ENCODE measurements at regions not wholly inside any gene's neighbourhood (a gene's known extent, or its start where the extent isn't known, plus 50 kb on each side); places are given as distances from the start of the nearest gene placed in this dataset.
"Not testable (repeated sequence)": the region's sequence is repeated elsewhere in the genome, so short reads cannot be mapped to it uniquely, and the experiment has no call there.

- no peak for DNase-seq
- Mint-ChIP-seq H3K27ac (no peak overlapping the region), H3K4me3 (no peak overlapping the region), H3K36me3 (no peaks in the 10 kb centered on the region), H3K9me3 (peaks cover 0 to 11% (median 5%) of the 10 kb centered on the region in 6 donors), H3K27me3 (ENCODE audit: low read depth in 3 of 3) (no peaks in the 10 kb centered on the region), H3K4me1 (no peaks in the 10 kb centered on the region)
Measured at GRCh38 chr6:101150226-101150625, 243.3 kb upstream of the GRIK2 start.

- not testable (repeated sequence) for H3K36me3 Mint-ChIP-seq; H3K27ac Mint-ChIP-seq; DNase-seq; H3K4me1 Mint-ChIP-seq; H3K27me3 Mint-ChIP-seq (ENCODE audit: low read depth in 3 of 3); H3K4me3 Mint-ChIP-seq
- peaks cover 4 to 22% (median 9%) of the 10 kb centered on the region in 6 donors for H3K9me3 Mint-ChIP-seq
Measured at GRCh38 chr6:101157638-101158037, 235.9 kb upstream of the GRIK2 start.

GRCh38 chr6:101163611-101164010 lies 229.9 kb upstream of the GRIK2 start:
- no peak for DNase-seq
- no peaks in the 10 kb centered on the region for H3K36me3 Mint-ChIP-seq
- H3K4me3 Mint-ChIP-seq: no peak overlapping the region
- no peaks in the 10 kb centered on the region for H3K27me3 Mint-ChIP-seq (ENCODE audit: low read depth in 3 of 3)
- H3K27ac Mint-ChIP-seq: no peak overlapping the region
- no peaks in the 10 kb centered on the region for H3K4me1 Mint-ChIP-seq
- H3K9me3 Mint-ChIP-seq: peaks cover 9 to 34% (median 22%) of the 10 kb centered on the region in 6 donors

- H3K27ac Mint-ChIP-seq: no peak overlapping the region
- no peaks in the 10 kb centered on the region for H3K36me3 Mint-ChIP-seq
- H3K27me3 Mint-ChIP-seq (ENCODE audit: low read depth in 3 of 3): peaks cover 0 to 3% (median 0%) of the 10 kb centered on the region in 3 donors
- no peak overlapping the region for H3K4me3 Mint-ChIP-seq
- H3K4me1 Mint-ChIP-seq: no peaks in the 10 kb centered on the region
- H3K9me3 Mint-ChIP-seq: peaks cover 18 to 58% (median 32%) of the 10 kb centered on the region in 6 donors
- DNase-seq: no peak
Measured at GRCh38 chr6:101167638-101168037, 225.9 kb upstream of the GRIK2 start.

GRCh38 chr6:101171049-101171448 lies 222.5 kb upstream of the GRIK2 start:
- H3K4me1 Mint-ChIP-seq; H3K36me3 Mint-ChIP-seq; H3K27ac Mint-ChIP-seq; H3K4me3 Mint-ChIP-seq; DNase-seq; H3K27me3 Mint-ChIP-seq (ENCODE audit: low read depth in 3 of 3): not testable (repeated sequence)
- peaks cover 14 to 63% (median 30%) of the 10 kb centered on the region in 6 donors for H3K9me3 Mint-ChIP-seq

GRCh38 chr6:101178748-101179147 lies 214.8 kb upstream of the GRIK2 start:
- H3K27me3 Mint-ChIP-seq (ENCODE audit: low read depth in 3 of 3): no peaks in the 10 kb centered on the region
- H3K36me3 Mint-ChIP-seq: no peaks in the 10 kb centered on the region
- DNase-seq: no peak
- no peaks in the 10 kb centered on the region for H3K4me1 Mint-ChIP-seq
- no peak overlapping the region for H3K4me3 Mint-ChIP-seq
- peaks cover 6 to 18% (median 14%) of the 10 kb centered on the region in 6 donors for H3K9me3 Mint-ChIP-seq
- H3K27ac Mint-ChIP-seq: no peak overlapping the region

- Mint-ChIP-seq H3K9me3 (peaks cover 6 to 19% (median 13%) of the 10 kb centered on the region in 6 donors), H3K4me3 (no peak overlapping the region), H3K27me3 (ENCODE audit: low read depth in 3 of 3) (no peaks in the 10 kb centered on the region), H3K4me1 (no peaks in the 10 kb centered on the region), H3K36me3 (no peaks in the 10 kb centered on the region), H3K27ac (no peak overlapping the region)
- DNase-seq: no peak
Measured at GRCh38 chr6:101181006-101181405, 212.5 kb upstream of the GRIK2 start.

GRCh38 chr6:101188285-101188798 lies 205.2 kb upstream of the GRIK2 start:
- not testable (repeated sequence) for H3K27me3 Mint-ChIP-seq (ENCODE audit: low read depth in 3 of 3); DNase-seq; H3K36me3 Mint-ChIP-seq; H3K4me1 Mint-ChIP-seq; H3K27ac Mint-ChIP-seq; H3K4me3 Mint-ChIP-seq
- peaks cover 11 to 25% (median 19%) of the 10 kb centered on the region in 6 donors for H3K9me3 Mint-ChIP-seq

- H3K4me1 Mint-ChIP-seq: no peaks in the 10 kb centered on the region
- peaks cover 0 to 1% (median 0%) of the 10 kb centered on the region in 3 donors for H3K27me3 Mint-ChIP-seq (ENCODE audit: low read depth in 3 of 3)
Measured at GRCh38 chr6:101195588-101195987, 197.9 kb upstream of the GRIK2 start.

GRCh38 chr6:101199441-101199840 lies 194.1 kb upstream of the GRIK2 start:
- H3K27ac Mint-ChIP-seq: no peak overlapping the region
- H3K4me3 Mint-ChIP-seq: no peak overlapping the region
- H3K4me1 Mint-ChIP-seq: no peaks in the 10 kb centered on the region
- H3K9me3 Mint-ChIP-seq: peaks cover 0 to 32% (median 5%) of the 10 kb centered on the region in 6 donors
- H3K27me3 Mint-ChIP-seq (ENCODE audit: low read depth in 3 of 3): peaks cover 0 to 1% (median 0%) of the 10 kb centered on the region in 3 donors
- DNase-seq: no peak
- no peaks in the 10 kb centered on the region for H3K36me3 Mint-ChIP-seq

More at GRCh38 chr6:101195588-101195987, 197.9 kb upstream of the GRIK2 start:
- no peak for DNase-seq
- H3K4me3 Mint-ChIP-seq: no peak overlapping the region
- no peak overlapping the region for H3K27ac Mint-ChIP-seq
- no peaks in the 10 kb centered on the region for H3K36me3 Mint-ChIP-seq
- peaks cover 0 to 22% (median 12%) of the 10 kb centered on the region in 6 donors for H3K9me3 Mint-ChIP-seq

GRCh38 chr6:101202867-101203374 lies 190.6 kb upstream of the GRIK2 start:
- DNase-seq: no peak
- no peaks in the 10 kb centered on the region for H3K36me3 Mint-ChIP-seq
- no peak overlapping the region for H3K4me3 Mint-ChIP-seq
- H3K27ac Mint-ChIP-seq: no peak overlapping the region
- no peaks in the 10 kb centered on the region for H3K4me1 Mint-ChIP-seq
- H3K9me3 Mint-ChIP-seq: peaks cover 0 to 39% (median 3%) of the 10 kb centered on the region in 6 donors
- H3K27me3 Mint-ChIP-seq (ENCODE audit: low read depth in 3 of 3): peaks cover 0 to 4% (median 0%) of the 10 kb centered on the region in 3 donors

- peaks cover 0 to 35% (median 1%) of the 10 kb centered on the region in 6 donors for H3K9me3 Mint-ChIP-seq
- H3K4me1 Mint-ChIP-seq: no peaks in the 10 kb centered on the region
- no peak overlapping the region for H3K4me3 Mint-ChIP-seq
- DNase-seq: no peak
- no peak overlapping the region for H3K27ac Mint-ChIP-seq
- H3K36me3 Mint-ChIP-seq: no peaks in the 10 kb centered on the region
- H3K27me3 Mint-ChIP-seq (ENCODE audit: low read depth in 3 of 3): peaks cover 0 to 4% (median 0%) of the 10 kb centered on the region in 3 donors
Measured at GRCh38 chr6:101203664-101204063, 189.8 kb upstream of the GRIK2 start.

- peaks cover 0 to 30% (median 5%) of the 10 kb centered on the region in 6 donors for H3K9me3 Mint-ChIP-seq
- H3K4me3 Mint-ChIP-seq: no peak overlapping the region
- peaks cover 0 to 4% (median 0%) of the 10 kb centered on the region in 3 donors for H3K27me3 Mint-ChIP-seq (ENCODE audit: low read depth in 3 of 3)
- DNase-seq: no peak
- no peak overlapping the region for H3K27ac Mint-ChIP-seq
- no peaks in the 10 kb centered on the region for H3K4me1 Mint-ChIP-seq
- no peaks in the 10 kb centered on the region for H3K36me3 Mint-ChIP-seq
Measured at GRCh38 chr6:101208152-101208551, 185.4 kb upstream of the GRIK2 start.

GRCh38 chr6:101212640-101213039 lies 180.9 kb upstream of the GRIK2 start:
- Mint-ChIP-seq H3K9me3 (peaks cover 0 to 16% (median 4%) of the 10 kb centered on the region in 6 donors), H3K36me3 (no peaks in the 10 kb centered on the region), H3K27me3 (ENCODE audit: low read depth in 3 of 3) (no peaks in the 10 kb centered on the region)

GRCh38 chr6:101222007-101222406 lies 171.5 kb upstream of the GRIK2 start:
- no peak overlapping the region for H3K27ac Mint-ChIP-seq
- no peak for DNase-seq

More at GRCh38 chr6:101212640-101213039, 180.9 kb upstream of the GRIK2 start:
- Mint-ChIP-seq H3K27ac (no peak overlapping the region), H3K4me1 (no peaks in the 10 kb centered on the region), H3K4me3 (no peak overlapping the region)
- no peak for DNase-seq

More at GRCh38 chr6:101222007-101222406, 171.5 kb upstream of the GRIK2 start:
- peaks cover 11 to 24% (median 16%) of the 10 kb centered on the region in 6 donors for H3K9me3 Mint-ChIP-seq
- H3K27me3 Mint-ChIP-seq (ENCODE audit: low read depth in 3 of 3): peaks cover 0 to 2% (median 0%) of the 10 kb centered on the region in 3 donors
- no peak overlapping the region for H3K4me3 Mint-ChIP-seq
- no peaks in the 10 kb centered on the region for H3K36me3 Mint-ChIP-seq
- no peaks in the 10 kb centered on the region for H3K4me1 Mint-ChIP-seq

Measured in immature natural killer cell (primary cell).